RWPE2 (cell line): ENCODE measurements at regions not wholly inside any gene's neighbourhood (a gene's known extent, or its start where the extent isn't known, plus 50 kb on each side); places are given as distances from the start of the nearest gene placed in this dataset.

ENCODE experiments used
- ATAC-seq: fragments of 200-7000 bp; cut with Tn5 transposase; 3 replicates; pipeline ENCODE4 v1.9.1; 2021; ENCODE audit warnings: low read depth
- DNase-seq: peaks from one replicate; pipeline ENCODE4 v3.0.0-alpha.2; 2020; ENCODE audit warnings: low spot score
- H3K27ac ChIP-seq: fragments of 450-650 bp; 2 replicates; pipeline ENCODE4 v1.5.1; 2017; ENCODE audit warnings: mild to moderate bottlenecking; ENCODE audit not compliant: poor library complexity, severe bottlenecking
- H3K27me3 ChIP-seq: fragments of 250-450 bp; sonication (Bioruptor Pico); 2 replicates; pipeline ENCODE4 v1.5.1; 2021; ENCODE audit warnings: mild to moderate bottlenecking, moderate library complexity; ENCODE audit not compliant: insufficient read depth, poor library complexity, severe bottlenecking
- H3K36me3 ChIP-seq: fragments of 250-450 bp; sonication (Bioruptor Pico); 2 replicates; pipeline ENCODE4 v1.5.1; 2020; ENCODE audit warnings: low read depth, mild to moderate bottlenecking, moderate library complexity
- H3K4me1 ChIP-seq: fragments of 250-450 bp; sonication (Bioruptor Pico); 2 replicates; pipeline ENCODE4 v1.5.1; 2021; ENCODE audit warnings: mild to moderate bottlenecking, moderate library complexity; ENCODE audit not compliant: insufficient read depth, poor library complexity, severe bottlenecking
- H3K4me3 ChIP-seq: fragments of 250-450 bp; sonication (Bioruptor Pico); 2 replicates; pipeline ENCODE4 v1.5.1; 2021; ENCODE audit warnings: mild to moderate bottlenecking, moderate library complexity; ENCODE audit not compliant: severe bottlenecking
- H3K9me3 ChIP-seq: fragments of 250-450 bp; sonication (Bioruptor Pico); 2 replicates; pipeline ENCODE4 v1.5.1; 2021; ENCODE audit warnings: mild to moderate bottlenecking, moderate library complexity; ENCODE audit not compliant: severe bottlenecking
- TF ChIP-seq, protein P1 (sequence below): fragments of 450-650 bp; IDR thresholded peaks from one replicate; pipeline ENCODE4 v1.5.1; 2017; ENCODE audit warnings: mild to moderate bottlenecking, moderate library complexity; ENCODE audit not compliant: poor library complexity, severe bottlenecking

DNA sequence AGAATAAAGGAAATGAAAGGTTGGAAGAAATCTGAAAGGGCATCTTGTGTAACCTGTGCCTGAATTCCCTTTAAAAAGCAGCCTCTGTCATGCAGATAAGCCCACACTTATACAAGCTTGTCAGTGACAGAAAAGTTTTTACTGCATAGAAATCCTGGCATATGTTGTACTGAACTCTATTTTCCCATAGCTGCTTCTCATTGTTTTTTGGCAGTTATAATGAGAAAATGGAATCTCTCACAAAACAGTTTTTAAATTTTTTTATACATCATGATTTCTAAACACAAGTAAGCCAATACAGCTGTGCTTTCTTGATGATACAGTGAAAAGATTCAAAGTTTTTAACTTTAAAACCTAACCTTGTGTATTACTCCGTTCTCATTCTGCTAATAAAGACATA is 511.4 kb upstream of the ARX start:
- Histone ChIP-seq H3K27me3 (no peaks in the 10 kb centered on the region), H3K36me3 (no peaks in the 10 kb centered on the region), H3K4me3 (no peak overlapping the region), H3K4me1 (no peaks in the 10 kb centered on the region), H3K9me3 (no peaks in the 10 kb centered on the region), H3K27ac (no peak overlapping the region)
- no peak for DNase-seq
- TF ChIP-seq, protein P1, sequence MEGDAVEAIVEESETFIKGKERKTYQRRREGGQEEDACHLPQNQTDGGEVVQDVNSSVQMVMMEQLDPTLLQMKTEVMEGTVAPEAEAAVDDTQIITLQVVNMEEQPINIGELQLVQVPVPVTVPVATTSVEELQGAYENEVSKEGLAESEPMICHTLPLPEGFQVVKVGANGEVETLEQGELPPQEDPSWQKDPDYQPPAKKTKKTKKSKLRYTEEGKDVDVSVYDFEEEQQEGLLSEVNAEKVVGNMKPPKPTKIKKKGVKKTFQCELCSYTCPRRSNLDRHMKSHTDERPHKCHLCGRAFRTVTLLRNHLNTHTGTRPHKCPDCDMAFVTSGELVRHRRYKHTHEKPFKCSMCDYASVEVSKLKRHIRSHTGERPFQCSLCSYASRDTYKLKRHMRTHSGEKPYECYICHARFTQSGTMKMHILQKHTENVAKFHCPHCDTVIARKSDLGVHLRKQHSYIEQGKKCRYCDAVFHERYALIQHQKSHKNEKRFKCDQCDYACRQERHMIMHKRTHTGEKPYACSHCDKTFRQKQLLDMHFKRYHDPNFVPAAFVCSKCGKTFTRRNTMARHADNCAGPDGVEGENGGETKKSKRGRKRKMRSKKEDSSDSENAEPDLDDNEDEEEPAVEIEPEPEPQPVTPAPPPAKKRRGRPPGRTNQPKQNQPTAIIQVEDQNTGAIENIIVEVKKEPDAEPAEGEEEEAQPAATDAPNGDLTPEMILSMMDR = no peak
- no peak for ATAC-seq

DNA sequence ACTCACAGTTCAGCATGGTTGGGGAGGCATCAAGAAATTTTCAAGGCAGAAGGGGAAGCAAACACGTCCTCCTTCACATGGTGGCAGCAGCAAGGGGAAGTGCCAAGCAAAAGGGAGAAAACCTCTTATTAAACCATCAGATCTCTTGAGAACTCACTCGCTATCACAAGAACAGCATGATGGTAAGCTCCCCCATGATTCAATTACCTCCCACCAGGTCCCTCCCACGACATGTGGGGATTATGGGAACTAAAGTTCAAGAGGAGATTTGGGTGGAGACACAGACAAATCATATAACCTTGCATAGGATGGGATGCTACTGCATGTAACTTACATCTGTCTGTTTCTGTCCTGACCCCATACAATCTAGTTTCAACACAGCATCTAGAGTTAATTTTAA is 511.8 kb upstream of the ARX start:
- Histone ChIP-seq H3K27ac (no peak overlapping the region), H3K36me3 (no peaks in the 10 kb centered on the region), H3K4me3 (no peak overlapping the region), H3K27me3 (no peaks in the 10 kb centered on the region), H3K9me3 (no peaks in the 10 kb centered on the region), H3K4me1 (no peaks in the 10 kb centered on the region)
- TF ChIP-seq, protein P1 = no peak
- ATAC-seq = no peak
- no peak for DNase-seq

DNA sequence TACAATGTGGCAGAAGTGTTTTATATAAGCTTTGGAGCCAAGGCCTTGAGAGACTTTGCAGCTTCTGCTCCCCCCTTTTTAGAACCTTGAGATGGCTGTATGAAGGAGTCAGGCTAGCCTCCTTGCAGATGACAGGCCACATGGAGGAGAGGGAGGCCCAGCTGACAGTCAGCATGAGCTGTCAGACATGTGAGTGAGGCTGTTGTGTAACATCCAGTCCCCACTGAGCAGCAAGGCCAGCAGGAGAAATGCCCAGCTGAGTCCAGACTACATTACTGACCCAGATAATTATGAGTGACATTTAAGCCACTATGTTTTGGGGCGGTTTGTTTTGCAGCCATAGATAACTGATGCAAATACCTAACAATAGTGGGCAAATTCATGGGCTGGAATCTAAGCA is 515.3 kb upstream of the ARX start:
- Histone ChIP-seq H3K27ac (no peak overlapping the region), H3K4me1 (no peaks in the 10 kb centered on the region), H3K9me3 (no peaks in the 10 kb centered on the region), H3K4me3 (no peak overlapping the region), H3K27me3 (no peaks in the 10 kb centered on the region), H3K36me3 (no peaks in the 10 kb centered on the region)
- TF ChIP-seq, protein P1 = no peak
- ATAC-seq (no peak; the same call in 2 of the 3 replicates), DNase-seq (no peak)

DNA sequence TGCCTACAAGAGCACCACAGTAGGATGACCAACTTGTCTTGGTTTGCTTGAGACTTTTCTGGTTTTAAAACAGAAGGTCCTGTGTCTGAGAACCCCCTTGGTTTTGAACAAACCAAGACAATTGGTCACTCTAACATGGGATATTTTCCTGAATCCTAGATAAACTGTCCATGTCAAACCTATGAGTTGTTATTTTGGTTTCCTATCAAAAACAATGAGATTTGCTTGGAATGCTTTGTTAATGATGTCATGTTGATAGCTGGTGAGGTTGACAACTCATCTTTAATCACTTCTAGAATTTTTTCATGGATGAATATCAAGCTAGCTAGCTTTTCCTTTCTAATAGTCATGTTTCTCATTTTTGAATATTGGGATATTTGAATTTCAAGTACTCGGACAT is 518.3 kb upstream of the ARX start:
- ATAC-seq (no peak), DNase-seq (no peak)
- H3K4me1 ChIP-seq = no peaks in the 10 kb centered on the region
- H3K27me3 ChIP-seq = no peaks in the 10 kb centered on the region
- H3K27ac ChIP-seq = no peak overlapping the region
- no peaks in the 10 kb centered on the region for H3K36me3 ChIP-seq
- TF ChIP-seq, protein P1 = no peak
- no peaks in the 10 kb centered on the region for H3K9me3 ChIP-seq
- no peak overlapping the region for H3K4me3 ChIP-seq

DNA sequence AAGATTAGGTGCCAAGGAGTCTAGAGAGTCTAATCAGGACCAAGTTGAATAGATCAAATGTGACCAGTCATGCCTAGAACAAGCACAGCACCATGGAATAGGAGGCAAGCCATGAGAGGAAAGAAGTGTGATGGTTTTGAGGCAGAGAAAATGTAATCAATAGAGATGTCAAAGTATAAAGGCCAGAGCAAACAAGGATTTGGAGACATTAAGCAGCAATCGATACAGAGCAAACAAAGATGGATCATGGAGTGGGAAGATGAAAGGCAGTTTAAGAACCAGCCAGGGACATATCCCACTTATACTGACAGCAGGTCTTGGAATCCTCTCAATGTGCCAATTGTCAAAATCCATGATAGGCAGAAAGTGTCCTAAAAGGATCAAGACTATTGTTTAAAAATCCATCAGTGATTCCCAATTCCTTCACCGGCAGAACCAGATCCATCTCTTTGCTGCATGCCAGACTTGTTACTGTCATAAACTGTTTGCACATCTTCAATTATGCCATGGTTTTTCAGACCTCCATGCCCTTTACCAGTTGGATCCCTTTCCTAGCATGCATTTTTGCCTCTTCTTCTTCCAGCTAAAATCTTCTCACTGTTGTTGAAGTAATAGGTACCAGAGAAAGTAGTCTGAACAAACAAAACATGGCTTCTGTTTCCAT is 520.7 kb upstream of the ARX start:
- no peaks in the 10 kb centered on the region for H3K9me3 ChIP-seq
- DNase-seq (no peak), ATAC-seq (no peak)
- no peak overlapping the region for H3K4me3 ChIP-seq
- H3K27me3 ChIP-seq = no peaks in the 10 kb centered on the region
- TF ChIP-seq, protein P1 = no peak
- no peak overlapping the region for H3K27ac ChIP-seq
- H3K4me1 ChIP-seq = no peaks in the 10 kb centered on the region
- no peaks in the 10 kb centered on the region for H3K36me3 ChIP-seq
